ENCODE measurements at regions not wholly inside any gene's neighbourhood (a gene's known extent, or its start where the extent isn't known, plus 50 kb on each side); places are given as distances from the start of the nearest gene placed in this dataset.
"Not testable (repeated sequence)": the region's sequence is repeated elsewhere in the genome, so short reads cannot be mapped to it uniquely, and the experiment has no call there.

- no peak overlapping the region for H3K27ac Mint-ChIP-seq
- no peaks in the 10 kb centered on the region for H3K9me3 Mint-ChIP-seq
- no peaks in the 10 kb centered on the region for H3K36me3 Mint-ChIP-seq
Observed at GRCh38 chr21:17396948-17397347, 115.9 kb upstream of the CXADR start.

GRCh38 chr21:17397703-17398102 lies 115.1 kb upstream of the CXADR start:
- DNase-seq (ENCODE audit: low spot score in 2 of 2) (no peak), ATAC-seq (no peak)
- Mint-ChIP-seq H3K9me3 (no peaks in the 10 kb centered on the region), H3K27ac (peak overlapping the region in 1 of 2 donors; percentile 29), H3K36me3 (no peaks in the 10 kb centered on the region)

More at GRCh38 chr21:17396948-17397347, 115.9 kb upstream of the CXADR start:
- DNase-seq (ENCODE audit: low spot score in 2 of 2) (no peak), ATAC-seq (no peak)

- H3K27ac Mint-ChIP-seq; DNase-seq (ENCODE audit: low spot score in 2 of 2); ATAC-seq; H3K9me3 Mint-ChIP-seq; H3K36me3 Mint-ChIP-seq: not testable (repeated sequence)
Observed at GRCh38 chr21:17398954-17399353, 113.9 kb upstream of the CXADR start.

GRCh38 chr21:17402937-17403336 lies 109.9 kb upstream of the CXADR start:
- H3K27ac Mint-ChIP-seq: no peak overlapping the region
- DNase-seq (ENCODE audit: low spot score in 2 of 2): no peak
- no peaks in the 10 kb centered on the region for H3K36me3 Mint-ChIP-seq
- no peak for ATAC-seq
- H3K9me3 Mint-ChIP-seq: peaks cover 4 to 5% of the 10 kb centered on the region in 2 donors

GRCh38 chr21:17406202-17406601 lies 106.6 kb upstream of the CXADR start:
- Mint-ChIP-seq H3K27ac (no peak overlapping the region), H3K9me3 (peaks cover 4 to 5% of the 10 kb centered on the region in 2 donors), H3K36me3 (no peaks in the 10 kb centered on the region)
- ATAC-seq (peak in 1 of 2 donors; percentile 11), DNase-seq (ENCODE audit: low spot score in 2 of 2) (no peak)

- DNase-seq (ENCODE audit: low spot score in 2 of 2) (no peak), ATAC-seq (no peak)
- no peaks in the 10 kb centered on the region for H3K36me3 Mint-ChIP-seq
- H3K27ac Mint-ChIP-seq: no peak overlapping the region
- H3K9me3 Mint-ChIP-seq: no peaks in the 10 kb centered on the region
Observed at GRCh38 chr21:17414766-17415165, 98.1 kb upstream of the CXADR start.

GRCh38 chr21:17416139-17416538 lies 96.7 kb upstream of the CXADR start:
- no peaks in the 10 kb centered on the region for H3K9me3 Mint-ChIP-seq
- H3K36me3 Mint-ChIP-seq: no peaks in the 10 kb centered on the region
- DNase-seq (ENCODE audit: low spot score in 2 of 2) (no peak), ATAC-seq (no peak)
- no peak overlapping the region for H3K27ac Mint-ChIP-seq

- H3K27ac Mint-ChIP-seq: no peak overlapping the region
- ATAC-seq (no peak), DNase-seq (ENCODE audit: low spot score in 2 of 2) (no peak)
- no peaks in the 10 kb centered on the region for H3K9me3 Mint-ChIP-seq
- H3K36me3 Mint-ChIP-seq: no peaks in the 10 kb centered on the region
Observed at GRCh38 chr21:17422931-17423330, 89.9 kb upstream of the CXADR start.

GRCh38 chr21:17427157-17427556 lies 85.7 kb upstream of the CXADR start:
- ATAC-seq: no peak
- H3K36me3 Mint-ChIP-seq: no peaks in the 10 kb centered on the region
- no peaks in the 10 kb centered on the region for H3K9me3 Mint-ChIP-seq
- no peak overlapping the region for H3K27ac Mint-ChIP-seq
- DNase-seq (ENCODE audit: low spot score in 2 of 2): no peak

- H3K9me3 Mint-ChIP-seq: no peaks in the 10 kb centered on the region
- ATAC-seq: peak in 1 of 2 donors; percentile 26
- H3K36me3 Mint-ChIP-seq: no peaks in the 10 kb centered on the region
- DNase-seq (ENCODE audit: low spot score in 2 of 2): no peak
- no peak overlapping the region for H3K27ac Mint-ChIP-seq
Observed at GRCh38 chr21:17427831-17428483, 84.9 kb upstream of the CXADR start.

- H3K27ac Mint-ChIP-seq: no peak overlapping the region
- DNase-seq (ENCODE audit: low spot score in 2 of 2) (no peak), ATAC-seq (no peak)
- H3K36me3 Mint-ChIP-seq: no peaks in the 10 kb centered on the region
- H3K9me3 Mint-ChIP-seq: no peaks in the 10 kb centered on the region
Observed at GRCh38 chr21:17428484-17428869, 84.4 kb upstream of the CXADR start.

- Mint-ChIP-seq H3K9me3 (no peaks in the 10 kb centered on the region), H3K36me3 (no peaks in the 10 kb centered on the region), H3K27ac (no peak overlapping the region)
- ATAC-seq (no peak), DNase-seq (ENCODE audit: low spot score in 2 of 2) (no peak)
Observed at GRCh38 chr21:17428980-17429379, 83.9 kb upstream of the CXADR start.

GRCh38 chr21:17429936-17430335 lies 82.9 kb upstream of the CXADR start:
- H3K36me3 Mint-ChIP-seq: no peaks in the 10 kb centered on the region
- DNase-seq (ENCODE audit: low spot score in 2 of 2) (no peak), ATAC-seq (no peak)
- no peaks in the 10 kb centered on the region for H3K9me3 Mint-ChIP-seq
- no peak overlapping the region for H3K27ac Mint-ChIP-seq

- Mint-ChIP-seq H3K36me3 (no peaks in the 10 kb centered on the region), H3K9me3 (no peaks in the 10 kb centered on the region), H3K27ac (no peak overlapping the region)
- DNase-seq (ENCODE audit: low spot score in 2 of 2) (no peak), ATAC-seq (no peak)
Observed at GRCh38 chr21:17432732-17433057, 80.1 kb upstream of the CXADR start.

- H3K27ac Mint-ChIP-seq: no peak overlapping the region
- DNase-seq (ENCODE audit: low spot score in 2 of 2) (no peak), ATAC-seq (no peak)
- no peaks in the 10 kb centered on the region for H3K36me3 Mint-ChIP-seq
- H3K9me3 Mint-ChIP-seq: no peaks in the 10 kb centered on the region
Observed at GRCh38 chr21:17433730-17434129, 79.1 kb upstream of the CXADR start.

GRCh38 chr21:17435565-17436543 lies 77.0 kb upstream of the CXADR start:
- no peak overlapping the region for H3K27ac Mint-ChIP-seq
- DNase-seq (ENCODE audit: low spot score in 2 of 2) (no peak), ATAC-seq (no peak)
- no peaks in the 10 kb centered on the region for H3K9me3 Mint-ChIP-seq
- no peaks in the 10 kb centered on the region for H3K36me3 Mint-ChIP-seq

GRCh38 chr21:17436626-17437111 lies 76.2 kb upstream of the CXADR start:
- no peaks in the 10 kb centered on the region for H3K9me3 Mint-ChIP-seq
- no peaks in the 10 kb centered on the region for H3K36me3 Mint-ChIP-seq
- ATAC-seq: no peak
- no peak overlapping the region for H3K27ac Mint-ChIP-seq
- DNase-seq (ENCODE audit: low spot score in 2 of 2): no peak

GRCh38 chr21:17438635-17439034 lies 74.2 kb upstream of the CXADR start:
- no peaks in the 10 kb centered on the region for H3K9me3 Mint-ChIP-seq
- DNase-seq (ENCODE audit: low spot score in 2 of 2) (no peak), ATAC-seq (no peak)

More at GRCh38 chr21:17438635-17439034, 74.2 kb upstream of the CXADR start:
- Mint-ChIP-seq H3K27ac (no peak overlapping the region), H3K36me3 (no peaks in the 10 kb centered on the region)
